NOMO-1 treated with DMSO at 0.1 percent for 48 hours (cell line): ENCODE measurements at regions not wholly inside any gene's neighbourhood (a gene's known extent, or its start where the extent isn't known, plus 50 kb on each side); places are given as distances from the start of the nearest gene placed in this dataset.
"Not testable (repeated sequence)": the region's sequence is repeated elsewhere in the genome, so short reads cannot be mapped to it uniquely, and the experiment has no call there.

Experiments
- DNase-seq: peaks from one replicate; lab custom pipeline; 2025; ENCODE audit not compliant: unreplicated experiment; lab: John Stamatoyannopoulos, UW

GRCh38 chr2:47295981-47296635 lies 73.0 kb upstream of the EPCAM start:
- peak; percentile 18 for DNase-seq

GRCh38 chr2:47295131-47295980 lies 73.8 kb upstream of the EPCAM start:
- peak; percentile 3 for DNase-seq

DNA sequence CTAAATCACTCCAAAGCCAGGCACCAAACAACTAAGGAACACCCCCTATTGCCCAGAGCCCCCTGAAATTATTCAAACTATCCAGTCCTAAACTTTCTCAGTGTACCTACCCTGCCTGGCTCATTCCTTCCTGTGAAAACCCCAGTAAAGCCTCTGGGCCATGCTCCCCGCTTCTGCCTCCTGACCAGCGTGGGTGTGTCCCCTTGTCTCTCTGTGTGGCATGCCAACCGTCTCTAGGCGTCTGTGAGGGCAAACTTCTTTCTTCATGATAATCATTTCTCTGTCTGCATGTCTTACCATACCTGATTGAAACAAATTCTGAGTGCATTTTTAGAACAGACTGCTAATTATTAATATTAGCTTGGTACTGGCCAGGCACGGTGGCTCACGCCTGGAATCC lies 75.1 kb upstream of the EPCAM start:
- DNase-seq = no peak

DNA sequence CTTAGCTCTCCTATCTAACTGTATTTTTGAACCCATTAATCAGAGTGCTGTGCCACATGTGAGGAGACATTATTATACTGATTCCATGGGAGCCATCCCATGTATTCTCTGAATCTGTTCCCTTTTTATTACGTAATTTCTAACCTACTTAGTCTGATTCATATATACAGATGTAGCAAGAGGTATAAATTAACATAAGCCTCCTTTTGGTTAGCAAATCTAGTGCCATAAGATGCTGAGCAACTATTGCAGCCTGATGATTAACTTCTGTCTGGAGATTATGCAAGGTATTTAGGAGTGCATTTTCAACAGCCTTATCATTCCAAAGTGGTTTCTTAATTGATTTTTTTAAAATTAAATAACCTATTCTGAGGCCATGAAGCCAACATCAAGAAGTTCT lies 80.2 kb upstream of the EPCAM start:
- peak; percentile 88 for DNase-seq

DNA sequence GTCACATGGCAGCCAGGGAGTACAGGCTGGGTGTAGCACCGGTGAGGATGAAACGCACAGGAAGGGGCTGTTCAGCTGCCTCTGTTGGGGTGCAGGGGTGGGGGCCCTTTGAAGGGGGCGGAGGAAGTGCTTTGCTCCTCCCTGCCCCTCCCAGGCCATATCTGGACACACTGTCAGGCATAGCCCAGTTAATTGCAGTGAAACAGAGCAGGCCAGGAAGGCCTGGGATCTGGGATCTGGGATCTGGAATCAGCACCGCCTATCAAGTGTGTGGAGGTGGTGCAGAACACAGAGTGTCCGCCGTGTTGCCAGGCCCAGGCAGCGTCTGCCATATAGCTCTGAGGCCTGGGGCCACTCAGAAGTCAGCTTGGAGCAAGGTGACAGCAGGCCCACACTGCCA lies 85.5 kb upstream of the EPCAM start:
- no peak for DNase-seq

GRCh38 chr2:47282621-47283272 lies 86.4 kb upstream of the EPCAM start:
- no peak for DNase-seq

- not testable (repeated sequence) for DNase-seq
Measured at GRCh38 chr2:47279525-47279924, 89.6 kb upstream of the EPCAM start.

DNA sequence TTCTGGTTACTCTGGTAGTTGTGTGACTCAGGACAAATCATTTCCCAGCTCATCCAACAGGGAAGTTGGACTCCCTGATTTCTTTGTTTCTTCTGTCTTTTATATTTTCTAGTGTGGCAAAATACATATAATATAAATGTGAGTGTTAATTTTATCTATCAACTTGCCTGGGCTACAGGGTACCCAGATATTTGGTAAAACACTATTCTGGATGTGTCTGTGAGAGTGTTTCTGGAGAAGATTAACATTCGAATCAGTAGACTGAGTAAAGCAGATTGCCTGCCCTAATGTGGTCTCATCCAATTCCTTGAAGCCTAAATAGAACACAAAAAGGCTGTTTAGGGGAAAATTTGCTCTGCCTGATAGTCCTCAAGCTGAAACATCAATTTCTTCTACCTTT lies 91.1 kb upstream of the EPCAM start:
- no peak for DNase-seq

GRCh38 chr2:47277187-47277586 lies 91.9 kb upstream of the EPCAM start:
- no peak for DNase-seq

DNA sequence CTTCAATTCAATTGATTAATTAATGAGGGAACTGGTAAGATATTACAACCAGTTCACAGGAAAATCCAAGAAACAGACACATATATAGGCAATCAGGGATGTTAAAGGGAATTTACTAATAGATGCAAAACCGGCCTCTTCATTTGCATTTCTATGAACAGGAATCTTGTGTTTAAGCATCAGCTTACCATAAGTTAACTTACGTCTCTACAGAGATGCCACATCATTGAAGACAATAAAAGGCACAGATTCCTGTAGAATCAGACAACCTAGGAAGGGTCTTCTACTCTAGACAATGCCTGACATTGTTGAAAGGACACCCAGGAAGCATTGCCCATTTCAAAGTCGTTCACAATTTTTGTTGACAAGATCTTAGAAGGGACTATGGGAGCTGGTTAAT lies 93.0 kb upstream of the EPCAM start:
- DNase-seq = no peak

- DNase-seq = no peak
Measured at GRCh38 chr2:47274054-47274782, 94.9 kb upstream of the EPCAM start.

- no peak for DNase-seq
Measured at GRCh38 chr2:47272905-47273758, 96.0 kb upstream of the EPCAM start.

GRCh38 chr2:47272031-47272864 lies 95.9 kb upstream of the CALM2 start:
- DNase-seq = peak; percentile 38

DNA sequence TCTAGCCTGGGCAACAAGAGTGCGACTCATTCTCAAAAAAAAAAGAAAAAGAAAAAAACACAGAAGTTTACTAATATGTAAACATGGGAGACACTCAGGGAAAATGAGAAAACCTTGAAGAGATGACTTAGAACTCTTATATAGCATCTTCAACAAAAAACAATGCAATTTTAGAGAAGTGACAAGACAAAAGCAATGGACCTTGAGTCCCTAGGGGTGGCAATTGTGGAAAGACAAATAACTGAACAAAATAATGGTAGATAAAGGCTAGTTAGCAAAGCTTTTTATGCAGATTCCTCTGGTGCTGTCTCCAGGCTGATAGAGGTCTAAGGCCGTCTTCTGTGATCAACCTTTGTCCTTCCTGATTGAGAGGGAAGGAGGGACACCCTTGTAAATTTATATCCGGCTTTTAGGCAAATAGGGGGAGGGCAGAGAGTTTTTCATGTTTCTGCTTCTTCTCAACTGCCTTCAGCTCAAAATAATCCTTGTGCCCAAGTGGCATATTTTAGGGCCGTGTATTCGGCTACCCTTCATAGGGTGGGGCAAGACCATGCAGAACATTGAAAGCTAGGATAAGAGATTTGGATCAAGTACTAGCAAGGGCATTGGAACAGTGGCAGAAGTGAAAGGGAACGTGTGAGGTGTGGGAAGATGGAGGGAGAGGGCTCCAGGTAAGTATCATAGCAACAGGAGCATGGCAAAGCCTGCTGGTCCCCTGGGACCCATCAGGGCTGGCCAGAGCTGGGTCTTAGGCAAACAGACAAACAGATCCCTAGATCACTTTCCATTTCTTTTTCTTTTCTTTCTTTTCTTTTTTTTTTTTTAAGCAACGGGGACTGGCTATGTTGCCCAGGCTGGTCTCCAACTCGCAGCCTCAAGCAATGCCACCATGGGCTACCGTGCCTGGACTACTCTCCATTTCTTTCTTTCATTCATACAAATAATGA lies 95.0 kb upstream of the CALM2 start:
- no peak for DNase-seq

GRCh38 chr2:47270421-47270820 lies 94.1 kb upstream of the CALM2 start:
- no peak for DNase-seq

DNA sequence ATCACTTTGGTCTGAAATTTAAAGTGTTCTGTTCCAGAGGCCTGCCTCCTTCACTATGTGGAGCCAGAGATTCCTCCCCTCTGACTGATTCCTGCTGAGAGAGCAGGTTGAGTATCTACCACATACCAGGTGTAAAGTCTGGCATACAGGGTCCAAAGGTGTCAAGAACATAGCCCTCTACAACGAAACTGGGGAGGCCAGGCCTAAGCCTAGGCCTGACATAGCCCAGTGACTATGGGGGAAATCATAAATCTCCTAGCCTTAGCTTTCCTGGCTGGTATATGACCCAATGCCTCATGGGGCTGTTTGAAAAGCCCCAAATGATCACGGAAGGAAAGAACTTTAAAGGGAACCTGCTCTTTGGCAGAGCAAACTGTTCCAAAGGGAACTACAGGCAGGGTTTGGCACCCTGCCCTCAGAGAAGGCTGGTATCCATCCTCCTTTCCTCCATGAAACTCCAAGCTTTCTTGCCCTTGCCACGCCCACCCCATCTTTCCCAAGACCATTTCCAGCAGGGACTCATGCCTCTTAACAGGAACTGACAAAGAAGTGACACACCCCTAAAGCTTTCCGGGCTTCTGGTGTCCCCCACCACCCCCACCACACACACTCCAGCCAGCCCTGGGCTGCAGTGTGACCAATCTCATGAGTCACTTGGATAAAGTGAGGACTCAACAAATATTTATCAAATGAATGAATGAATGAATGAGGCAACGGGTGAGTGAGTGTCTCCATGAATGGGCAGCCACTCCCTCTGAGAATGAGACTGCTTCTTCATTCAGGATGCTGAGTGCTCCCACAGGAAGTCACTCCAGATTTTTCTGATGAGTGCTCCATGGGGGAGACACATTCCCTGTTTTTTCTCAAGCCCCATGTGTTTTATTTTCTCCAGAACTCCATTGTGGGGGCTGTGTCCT lies 93.3 kb upstream of the CALM2 start:
- DNase-seq = no peak

- no peak for DNase-seq
Measured at GRCh38 chr2:47267711-47268086, 91.4 kb upstream of the CALM2 start.
